ENCODE measurements at regions not wholly inside any gene's neighbourhood (a gene's known extent, or its start where the extent isn't known, plus 50 kb on each side); places are given as distances from the start of the nearest gene placed in this dataset.
"Not testable (repeated sequence)": the region's sequence is repeated elsewhere in the genome, so short reads cannot be mapped to it uniquely, and the experiment has no call there.

DNA sequence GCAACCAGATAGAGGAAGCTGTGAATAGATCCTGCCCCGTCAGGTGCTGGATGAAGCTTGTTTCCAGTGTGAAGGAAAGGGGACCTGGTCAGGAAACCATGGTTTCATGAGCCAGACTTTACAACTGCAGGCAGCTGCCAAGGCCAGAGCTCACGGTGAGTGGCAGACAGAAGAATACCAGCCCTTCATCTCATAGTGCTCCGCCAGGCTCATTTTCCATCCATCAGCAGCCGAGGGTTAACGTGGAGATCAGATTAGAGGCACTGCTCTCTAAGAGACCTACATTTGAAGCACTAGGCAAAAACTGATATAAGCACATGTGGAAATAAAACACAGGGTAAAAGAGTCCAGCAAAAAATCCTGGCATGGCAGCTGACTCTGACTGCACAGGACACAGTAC is 172.4 kb downstream of the CD24 start:
- DNase-seq (ENCODE audit: low spot score) (no peak), ATAC-seq (no peak)

DNA sequence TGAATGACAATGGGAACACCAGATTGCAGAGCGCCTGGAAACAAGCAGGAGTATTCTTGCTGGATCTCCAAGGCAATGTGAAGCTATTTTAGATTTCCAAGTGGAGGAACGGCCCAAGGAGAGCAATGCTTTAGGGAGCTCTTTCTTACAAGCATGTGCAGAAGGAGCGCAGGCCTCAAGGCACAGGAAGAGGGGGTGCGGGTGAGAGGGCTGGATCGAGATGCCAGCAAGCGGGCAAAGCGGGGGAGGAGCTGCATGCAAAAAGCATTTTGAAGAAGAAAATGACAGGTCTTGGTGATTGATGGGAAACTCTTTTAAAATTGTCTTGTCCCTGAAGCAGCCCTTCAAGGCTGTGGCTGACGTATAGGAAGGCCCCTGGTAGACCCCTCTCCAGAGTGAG is 171.9 kb downstream of the QRSL1 start:
- ATAC-seq: no peak

DNA sequence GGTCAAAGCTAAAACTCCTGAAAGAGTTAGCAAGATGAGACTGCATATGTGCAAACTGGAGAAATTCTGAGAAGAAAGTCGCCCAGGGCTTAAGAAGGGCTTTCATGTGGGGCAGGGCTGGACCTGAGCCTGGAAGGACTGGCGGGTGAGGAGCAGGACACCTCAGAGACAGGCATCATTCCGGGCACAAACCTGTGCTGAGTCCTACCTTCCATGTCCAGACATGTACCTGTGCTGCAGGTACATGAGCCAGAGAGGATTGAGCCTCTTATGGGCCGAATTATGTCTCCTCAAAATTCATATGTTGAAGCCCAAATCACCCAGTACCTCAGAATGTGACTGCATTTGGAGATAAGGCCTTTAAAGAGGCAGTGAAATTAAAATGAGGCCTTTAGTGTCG is 171.0 kb downstream of the QRSL1 start:
- DNase-seq (ENCODE audit: low spot score) (no peak), ATAC-seq (no peak)

More for the DNA sequence above, 171.9 kb downstream of the QRSL1 start:
- DNase-seq (ENCODE audit: low spot score): no peak

DNA sequence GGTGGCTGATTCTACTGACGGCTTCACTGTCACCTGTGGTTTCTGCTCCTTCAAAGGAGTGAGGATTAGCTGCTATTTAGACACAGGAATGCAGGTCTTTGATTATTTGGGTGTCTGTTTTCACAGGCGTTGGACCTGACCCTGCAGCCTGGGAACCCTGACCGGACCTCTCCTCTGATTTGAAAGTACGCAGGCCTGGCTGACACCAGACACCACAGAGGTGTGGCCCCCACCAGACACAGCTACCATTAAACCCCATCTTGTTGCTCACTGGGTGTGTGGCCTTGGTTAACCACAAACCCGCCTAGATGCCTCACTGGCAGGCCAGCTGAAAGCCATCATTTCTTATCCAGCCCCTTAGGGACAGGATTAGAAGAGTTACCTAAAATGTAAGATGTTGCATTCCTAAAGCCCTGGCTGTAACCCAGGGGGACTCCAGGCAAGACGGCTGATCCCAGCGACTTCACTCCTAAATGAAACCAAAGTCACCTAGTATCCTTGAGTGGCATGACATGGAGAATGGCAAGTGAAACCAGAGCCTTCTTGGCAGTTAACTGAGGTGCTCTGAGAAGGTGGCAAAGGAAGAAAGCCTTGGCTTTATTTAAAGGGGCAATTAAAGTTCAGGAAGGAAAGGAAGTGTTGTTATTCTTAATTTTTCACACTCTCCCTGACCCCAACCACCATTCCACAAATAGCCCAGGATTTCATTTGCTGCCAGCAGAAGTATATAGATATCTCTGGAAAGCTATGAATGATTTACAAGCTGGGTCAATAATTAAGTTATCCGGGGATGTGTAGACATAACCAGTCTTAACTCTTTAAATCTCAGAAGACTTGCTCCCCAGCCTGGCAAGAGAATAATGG is 169.9 kb downstream of the QRSL1 start:
- peak; percentile 72 for ATAC-seq
- DNase-seq (ENCODE audit: low spot score): peak; percentile 60

DNA sequence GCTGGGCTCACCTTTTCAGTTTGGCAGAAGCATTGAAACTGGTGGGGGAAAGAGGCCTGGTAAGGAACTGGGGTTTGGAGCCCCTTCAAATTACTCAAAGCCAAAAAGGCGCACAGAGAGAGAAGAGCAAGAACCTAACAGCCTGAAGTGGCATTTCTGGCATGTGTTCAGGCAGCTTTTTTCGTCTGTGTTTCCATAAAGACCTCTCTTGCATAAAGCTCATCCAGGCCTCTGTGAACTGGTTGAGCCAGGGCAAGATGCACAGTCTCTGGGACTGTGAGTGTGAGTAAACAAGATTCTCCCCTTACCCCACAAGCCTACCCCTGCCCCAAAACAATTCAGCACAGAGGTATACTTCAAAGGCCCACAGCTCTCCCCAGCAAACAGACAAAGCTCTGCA is 167.8 kb downstream of the QRSL1 start:
- peak; percentile 4 for ATAC-seq
- no peak for DNase-seq (ENCODE audit: low spot score)

DNA sequence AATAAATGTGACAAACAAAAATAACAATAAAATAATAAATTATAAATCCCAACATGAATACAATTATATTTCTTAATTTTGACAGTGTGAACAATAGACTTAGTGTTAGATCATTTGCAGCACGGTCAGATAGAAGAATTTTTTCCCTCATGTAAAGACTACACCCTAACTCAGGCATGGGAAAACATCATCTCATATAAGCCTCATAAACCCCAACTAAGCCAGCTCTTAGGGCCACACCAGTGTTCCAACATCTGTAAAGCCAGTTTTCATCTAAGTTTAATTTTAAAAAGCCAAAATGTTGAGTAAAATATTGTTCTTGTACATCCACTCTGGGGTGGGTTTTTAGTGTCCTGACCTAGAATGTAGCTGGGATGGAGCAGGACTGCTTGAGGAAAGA is 167.4 kb downstream of the QRSL1 start:
- no peak for ATAC-seq
- no peak for DNase-seq (ENCODE audit: low spot score)

DNA sequence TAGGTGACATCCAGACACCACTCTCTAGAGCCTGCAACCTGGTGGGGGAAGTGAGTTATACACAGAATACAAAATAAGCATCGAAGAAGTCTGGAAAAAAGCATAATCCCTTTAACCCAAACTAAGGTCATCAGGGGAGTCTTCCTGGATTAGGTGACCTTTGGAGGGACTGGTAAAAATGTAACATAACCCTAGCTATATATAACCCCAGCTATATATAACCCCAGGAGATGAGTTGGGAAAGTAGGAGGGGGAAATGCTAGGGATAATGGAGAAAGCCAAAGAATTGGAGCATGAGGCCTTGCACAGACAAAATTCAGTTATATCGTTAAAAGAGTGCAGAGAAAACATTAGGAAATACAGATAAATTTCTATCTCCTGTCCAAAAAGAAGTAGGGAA is 164.8 kb downstream of the QRSL1 start:
- DNase-seq (ENCODE audit: low spot score) (no peak), ATAC-seq (no peak)

DNA sequence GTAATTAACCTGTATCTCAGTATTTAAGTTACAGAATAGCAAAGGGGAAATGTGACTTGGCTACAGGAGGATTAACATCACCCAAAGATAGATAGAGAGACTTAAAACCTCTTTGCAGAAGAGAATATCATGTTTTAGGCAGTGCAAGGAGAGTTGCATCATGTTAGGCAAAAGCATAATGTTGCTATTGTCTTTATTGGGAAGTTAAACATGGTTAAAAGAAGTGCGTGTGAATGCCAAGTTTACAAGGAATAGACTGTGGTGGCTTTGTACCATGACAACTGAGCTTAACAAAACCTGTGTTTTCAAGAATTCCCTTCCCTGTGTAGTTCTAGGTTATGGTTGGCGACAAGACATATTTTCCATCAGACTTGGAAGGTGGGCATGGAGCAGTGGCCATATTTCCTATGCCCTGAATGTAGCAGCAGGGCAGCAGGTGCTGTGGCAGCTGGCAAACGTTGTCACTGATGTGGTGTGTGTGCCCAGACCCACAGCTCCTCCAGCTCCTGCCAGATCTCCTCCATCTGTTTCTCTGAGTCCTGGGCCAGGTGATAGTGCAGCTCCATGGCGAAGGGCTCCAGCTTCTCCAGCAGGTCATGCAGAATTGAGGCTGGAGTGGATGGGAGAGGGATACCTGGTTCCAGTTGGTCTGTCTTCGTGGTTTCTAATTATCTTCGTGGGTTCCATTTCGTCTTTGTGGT is 163.3 kb downstream of the QRSL1 start:
- DNase-seq (ENCODE audit: low spot score): no peak
- no peak for ATAC-seq

DNA sequence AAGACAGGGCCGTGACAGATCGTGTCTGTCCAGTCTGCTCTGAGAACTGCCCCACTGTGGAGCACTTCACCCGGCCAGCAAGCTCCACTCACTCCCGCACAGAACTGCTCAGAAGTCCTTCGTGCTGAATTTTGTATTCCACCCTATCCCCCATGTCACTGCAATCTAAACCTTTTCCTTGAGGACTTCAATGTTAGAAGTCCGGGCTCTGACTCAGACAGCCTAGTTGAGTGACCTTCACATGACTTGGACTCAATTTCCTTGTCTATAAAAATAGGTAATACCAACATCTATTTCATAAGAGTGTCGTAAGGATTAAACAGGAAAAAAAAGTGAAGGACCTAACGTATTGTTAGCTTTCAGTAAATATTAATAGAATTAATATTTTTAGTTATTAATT is 161.6 kb downstream of the QRSL1 start:
- no peak for DNase-seq (ENCODE audit: low spot score)
- ATAC-seq: no peak

GRCh38 chr6:106790149-106790770 is 160.9 kb downstream of the QRSL1 start:
- DNase-seq (ENCODE audit: low spot score) (no peak), ATAC-seq (no peak)

DNA sequence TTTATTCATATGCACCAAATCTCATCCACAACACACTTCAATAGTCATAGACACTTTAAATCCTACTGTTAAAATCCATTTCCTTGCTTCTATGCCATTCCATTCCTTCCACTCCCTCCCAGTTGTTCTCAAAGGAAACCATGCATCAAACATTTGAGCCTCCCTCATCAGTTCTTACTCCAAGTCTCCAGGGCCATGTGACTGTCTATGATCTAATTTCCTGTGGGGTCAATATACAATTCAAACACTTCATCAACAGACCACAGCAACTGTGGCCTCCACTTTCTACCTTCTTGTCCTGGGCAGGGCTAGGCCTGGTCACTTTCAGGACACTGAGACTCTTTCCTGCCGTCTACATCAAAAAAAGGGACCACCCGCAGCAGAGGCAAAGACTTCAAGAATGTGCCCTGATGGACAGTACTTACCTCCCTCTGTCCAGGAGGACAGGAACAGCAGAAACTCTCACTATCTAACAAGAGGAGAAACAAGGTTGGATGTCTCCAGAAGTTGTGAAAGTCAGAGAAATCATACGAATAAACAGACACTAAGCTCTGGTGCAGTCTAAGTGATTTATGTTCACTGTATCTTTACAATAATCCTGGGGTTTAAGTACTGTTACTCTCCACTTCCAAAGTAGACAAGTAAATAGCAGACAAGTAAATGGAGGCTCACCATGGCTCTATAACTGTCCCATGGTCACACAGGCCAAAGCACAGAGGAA is 160.2 kb downstream of the QRSL1 start:
- DNase-seq (ENCODE audit: low spot score) (no peak), ATAC-seq (no peak)

- DNase-seq (ENCODE audit: low spot score): no peak
- no peak for ATAC-seq
Observed at GRCh38 chr6:106788761-106789160, 159.4 kb downstream of the QRSL1 start.

- ATAC-seq (peak; percentile 57), DNase-seq (ENCODE audit: low spot score) (peak; percentile 84)
Observed at GRCh38 chr6:106787327-106788196, 158.2 kb downstream of the QRSL1 start.

DNA sequence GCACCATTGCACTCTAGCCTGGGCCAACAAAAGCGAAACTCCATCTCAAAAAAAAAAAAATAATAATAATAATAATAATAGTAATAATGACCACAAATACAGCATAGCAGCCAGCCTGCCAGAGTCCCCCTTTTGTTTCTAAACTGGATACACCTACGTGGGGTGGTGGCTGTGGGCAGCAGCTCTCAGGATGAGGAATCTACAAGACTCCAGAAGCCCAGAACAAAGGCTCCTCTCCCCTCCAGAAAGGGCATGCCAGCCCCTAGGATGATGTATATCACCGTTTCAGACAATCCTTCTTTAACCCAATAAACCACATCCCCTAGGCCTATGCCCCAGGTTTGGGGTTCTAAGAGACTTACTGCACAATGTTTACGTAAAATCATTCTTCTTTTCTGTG is 155.9 kb downstream of the QRSL1 start:
- ATAC-seq (no peak), DNase-seq (ENCODE audit: low spot score) (no peak)

- ATAC-seq: peak; percentile 1
- no peak for DNase-seq (ENCODE audit: low spot score)
Observed at GRCh38 chr6:106783640-106784566, 154.5 kb downstream of the QRSL1 start.

- no peak for DNase-seq (ENCODE audit: low spot score)
- peak; percentile 50 for ATAC-seq
Observed at GRCh38 chr6:106782536-106783285, 153.3 kb downstream of the QRSL1 start.

- DNase-seq (ENCODE audit: low spot score); ATAC-seq: not testable (repeated sequence)
Observed at GRCh38 chr6:106779552-106779951, 150.2 kb downstream of the QRSL1 start.

GRCh38 chr6:106778943-106779342 is 149.6 kb downstream of the QRSL1 start:
- DNase-seq (ENCODE audit: low spot score) (no peak), ATAC-seq (no peak)
